Calu3 (cell line): ENCODE measurements at regions not wholly inside any gene's neighbourhood (a gene's known extent, or its start where the extent isn't known, plus 50 kb on each side); places are given as distances from the start of the nearest gene placed in this dataset.

ENCODE experiments used
- BruUV-seq: library from RNA; stranded (reverse); fragments of 400-500 nt; replicated peaks from 2 replicates; lab custom pipeline; 2021; lab: Mats Ljungman, UMichigan
- CTCF ChIA-PET: fragments of 300-600 bp; sonication (Branson Sonifier 250); formaldehyde crosslinking; loops from one replicate; lab custom pipeline; 2022; ENCODE audit warnings: antibody characterized with exemption; lab: Charles Lee
- DNase-seq: peaks from one replicate; pipeline ENCODE4 v3.0.0; 2022
- H3K27ac Mint-ChIP-seq: one replicate; pipeline ENCODE4 v1.8.0; 2022; ENCODE audit warnings: mixed read lengths; ENCODE audit not compliant: unreplicated experiment
- H3K27me3 Mint-ChIP-seq: one replicate; pipeline ENCODE4 v1.8.0; 2022; ENCODE audit warnings: mixed read lengths; ENCODE audit not compliant: unreplicated experiment
- H3K36me3 Mint-ChIP-seq: one replicate; pipeline ENCODE4 v1.8.0; 2022; ENCODE audit warnings: mild to moderate bottlenecking, moderate library complexity, mixed read lengths; ENCODE audit not compliant: insufficient read depth, unreplicated experiment
- H3K4me1 Mint-ChIP-seq: one replicate; pipeline ENCODE4 v1.8.0; 2022; ENCODE audit warnings: mild to moderate bottlenecking, low read depth, mixed read lengths; ENCODE audit not compliant: unreplicated experiment
- H3K4me3 Mint-ChIP-seq: one replicate; pipeline ENCODE4 v1.8.0; 2022; ENCODE audit warnings: mild to moderate bottlenecking, low read depth, moderate library complexity, mixed read lengths; ENCODE audit not compliant: unreplicated experiment
- H3K9me3 Mint-ChIP-seq: one replicate; pipeline ENCODE4 v1.8.0; 2022; ENCODE audit warnings: low read depth, mixed read lengths; ENCODE audit not compliant: unreplicated experiment
- CTCF ChIP-seq: fragments of 200-600 bp; IDR thresholded peaks from one replicate; pipeline ENCODE4 v1.8.0; 2022; ENCODE audit warnings: antibody characterized with exemption; ENCODE audit not compliant: unreplicated experiment
- intact Hi-C: fragments of 100-400 bp; cut with micrococcal nuclease; formaldehyde crosslinking; loops from one replicate; pipeline ENCODE4 v1.10.0; 2022; ENCODE audit not compliant: unreplicated experiment

GRCh38 chr2:120948662-120949011 is 213.0 kb downstream of the GLI2 start:
- BruUV-seq, result no TSS peak
- Mint-ChIP-seq H3K9me3 (no peaks in the 10 kb centered on the region), H3K27ac (no peak overlapping the region), H3K4me1 (peaks cover 24% of the 10 kb centered on the region), H3K36me3 (no peaks in the 10 kb centered on the region), H3K4me3 (no peak overlapping the region), H3K27me3 (no peaks in the 10 kb centered on the region)
- DNase-seq, result no peak
- no peak for TF ChIP-seq CTCF
- intact Hi-C loops, result loop anchor here (1.0 to 10.0 kb wide), 3 partner anchors 126 to 253 kb away; partner anchors contain the start of gene GLI2
- CTCF ChIA-PET, result interaction anchor here (1.0 to 1.5 kb wide), 4 partner anchors 13 to 253 kb away, joined by 4 to 7 read pairs (median 6); no protein-coding TSS in a partner anchor

- peak; percentile 41 for TF ChIP-seq CTCF
- Mint-ChIP-seq H3K4me1 (peaks cover 24% of the 10 kb centered on the region), H3K36me3 (no peaks in the 10 kb centered on the region), H3K4me3 (no peak overlapping the region), H3K9me3 (no peaks in the 10 kb centered on the region), H3K27ac (no peak overlapping the region), H3K27me3 (no peaks in the 10 kb centered on the region)
- CTCF ChIA-PET, result interaction anchor here (0.5 to 1.5 kb wide), 5 partner anchors 14 to 407 kb away, joined by 3 to 7 read pairs (median 5); no protein-coding TSS in a partner anchor
- BruUV-seq, result no TSS peak
- intact Hi-C loops, result loop anchor here (1.0 to 10.0 kb wide), 3 partner anchors 126 to 254 kb away; partner anchors contain the start of gene GLI2
- DNase-seq, result peak; percentile 67
Measured at GRCh38 chr2:120949027-120949956, 213.6 kb downstream of the GLI2 start.

GRCh38 chr2:120949957-120950590 is 214.4 kb downstream of the GLI2 start:
- H3K4me3 Mint-ChIP-seq, result no peak overlapping the region
- H3K9me3 Mint-ChIP-seq, result no peaks in the 10 kb centered on the region
- CTCF ChIA-PET, result interaction anchor here (1.5 kb wide), 1 partner anchor 213 kb away, joined by 7 read pairs; no protein-coding TSS in a partner anchor
- BruUV-seq, result no TSS peak
- no peak for DNase-seq
- H3K36me3 Mint-ChIP-seq, result no peaks in the 10 kb centered on the region
- no peak for TF ChIP-seq CTCF
- no peak overlapping the region for H3K27ac Mint-ChIP-seq
- peaks cover 24% of the 10 kb centered on the region for H3K4me1 Mint-ChIP-seq
- no peaks in the 10 kb centered on the region for H3K27me3 Mint-ChIP-seq
- intact Hi-C loops, result loop anchor here (1.0 to 10.0 kb wide), 3 partner anchors 125 to 255 kb away; partner anchors contain the start of gene GLI2

GRCh38 chr2:120951693-120952092 is 216.0 kb downstream of the GLI2 start:
- CTCF ChIA-PET, result interaction anchor here (0.6 kb wide), 1 partner anchor 524 kb away, joined by 3 read pairs; no protein-coding TSS in a partner anchor
- H3K27ac Mint-ChIP-seq, result no peak overlapping the region

More at GRCh38 chr2:120951693-120952092, 216.0 kb downstream of the GLI2 start:
- DNase-seq, result no peak
- no peak for TF ChIP-seq CTCF
- no peaks in the 10 kb centered on the region for H3K9me3 Mint-ChIP-seq
- H3K27me3 Mint-ChIP-seq, result no peaks in the 10 kb centered on the region
- peaks cover 11% of the 10 kb centered on the region for H3K4me1 Mint-ChIP-seq
- H3K4me3 Mint-ChIP-seq, result no peak overlapping the region
- BruUV-seq, result no TSS peak
- H3K36me3 Mint-ChIP-seq, result no peaks in the 10 kb centered on the region
- intact Hi-C loops, result no loop called here
